ENCODE measurements at regions not wholly inside any gene's neighbourhood (a gene's known extent, or its start where the extent isn't known, plus 50 kb on each side); places are given as distances from the start of the nearest gene placed in this dataset.
"Not testable (repeated sequence)": the region's sequence is repeated elsewhere in the genome, so short reads cannot be mapped to it uniquely, and the experiment has no call there.

GRCh38 chr20:39736434-39737327, 774.5 kb downstream of the DHX35 start:
- no peak overlapping the region for H3K4me3 ChIP-seq (ENCODE audit: low read depth, low read length)
- no peak for DNase-seq (ENCODE audit: low read depth)
- no peak for TF ChIP-seq CTCF (IDR thresholded peaks at IDR 0.05; ENCODE audit: control insufficient read depth, extremely low read depth, insufficient read depth)

GRCh38 chr20:39725513-39725912, 763.4 kb downstream of the DHX35 start:
- DNase-seq (ENCODE audit: low read depth); H3K4me3 ChIP-seq (ENCODE audit: low read depth, low read length): not testable (repeated sequence)

- no peak for DNase-seq (ENCODE audit: low read depth)
- no peak overlapping the region for H3K4me3 ChIP-seq (ENCODE audit: low read depth, low read length)
- no peak for TF ChIP-seq CTCF (IDR thresholded peaks at IDR 0.05; ENCODE audit: control insufficient read depth, extremely low read depth, insufficient read depth)
Measured at GRCh38 chr20:39719293-39719692, 757.1 kb downstream of the DHX35 start.

GRCh38 chr20:39717936-39718335, 755.8 kb downstream of the DHX35 start:
- TF ChIP-seq CTCF (IDR thresholded peaks at IDR 0.05; ENCODE audit: control insufficient read depth, extremely low read depth, insufficient read depth), result no peak
- H3K4me3 ChIP-seq (ENCODE audit: low read depth, low read length), result no peak overlapping the region
- no peak for DNase-seq (ENCODE audit: low read depth)

GRCh38 chr20:39716796-39717341, 754.7 kb downstream of the DHX35 start:
- TF ChIP-seq CTCF (IDR thresholded peaks at IDR 0.05; ENCODE audit: control insufficient read depth, extremely low read depth, insufficient read depth), result no peak
- DNase-seq (ENCODE audit: low read depth), result no peak
- H3K4me3 ChIP-seq (ENCODE audit: low read depth, low read length), result no peak overlapping the region

- H3K4me3 ChIP-seq (ENCODE audit: low read depth, low read length), result no peak overlapping the region
- no peak for DNase-seq (ENCODE audit: low read depth)
- no peak for TF ChIP-seq CTCF (IDR thresholded peaks at IDR 0.05; ENCODE audit: control insufficient read depth, extremely low read depth, insufficient read depth)
Measured at GRCh38 chr20:39713076-39713840, 751.1 kb downstream of the DHX35 start.

GRCh38 chr20:39706184-39706663, 744.1 kb downstream of the DHX35 start:
- H3K4me3 ChIP-seq (ENCODE audit: low read depth, low read length), result no peak overlapping the region
- no peak for TF ChIP-seq CTCF (IDR thresholded peaks at IDR 0.05; ENCODE audit: control insufficient read depth, extremely low read depth, insufficient read depth)
- DNase-seq (ENCODE audit: low read depth), result no peak
